DOHH2 (cell line): ENCODE measurements at regions not wholly inside any gene's neighbourhood (a gene's known extent, or its start where the extent isn't known, plus 50 kb on each side); places are given as distances from the start of the nearest gene placed in this dataset.

Experiments used
- H3F3A ChIP-seq: fragments of 200-600 bp; sonication (generic), shearing (Covaris generic); 2 replicates; pipeline ENCODE4 v1.6.0; 2016; ENCODE audit warnings: antibody characterized with exemption, mild to moderate bottlenecking; ENCODE audit not compliant: control insufficient read depth, insufficient read depth
- H3K27ac ChIP-seq: fragments of 200-600 bp; sonication (generic); 2 replicates; pipeline ENCODE4 v1.5.1; 2014; ENCODE audit warnings: low read depth, mild to moderate bottlenecking, low read length, moderate library complexity
- H3K27me3 ChIP-seq: fragments of 200-600 bp; sonication (generic); 2 replicates; pipeline ENCODE4 v1.6.1; 2014; ENCODE audit warnings: mild to moderate bottlenecking, low read length, mixed read lengths; ENCODE audit not compliant: control insufficient read depth
- H3K36me3 ChIP-seq: fragments of 200-600 bp; sonication (generic); 2 replicates; pipeline ENCODE4 v1.6.1; 2014; ENCODE audit warnings: mild to moderate bottlenecking, low read length, moderate library complexity, mixed read lengths; ENCODE audit not compliant: control insufficient read depth
- H3K4me1 ChIP-seq: fragments of 200-600 bp; sonication (generic); 2 replicates; pipeline ENCODE4 v1.6.1; 2014; ENCODE audit warnings: mild to moderate bottlenecking, low read length, mixed read lengths; ENCODE audit not compliant: control insufficient read depth
- H3K4me2 ChIP-seq: fragments of 200-600 bp; sonication (generic); 2 replicates; pipeline ENCODE4 v1.6.0; 2014; ENCODE audit warnings: mild to moderate bottlenecking, low read length, moderate library complexity
- H3K4me3 ChIP-seq: fragments of 200-600 bp; sonication (generic); 2 replicates; pipeline ENCODE4 v1.5.1; 2014; ENCODE audit warnings: mild to moderate bottlenecking, low read length, mixed read lengths
- H3K79me2 ChIP-seq: fragments of 200-600 bp; sonication (generic); 2 replicates; pipeline ENCODE4 v1.6.1; 2014; ENCODE audit warnings: mild to moderate bottlenecking, low read length, mixed read lengths; ENCODE audit not compliant: control insufficient read depth
- H3K9me2 ChIP-seq: fragments of 200-600 bp; sonication (generic); replicated peaks from 2 replicates; pipeline ENCODE4 v1.6.1; 2014; ENCODE audit warnings: mild to moderate bottlenecking, low read length, mixed read lengths; ENCODE audit not compliant: control insufficient read depth
- H3K9me3 ChIP-seq: fragments of 200-600 bp; sonication (generic); 2 replicates; pipeline ENCODE4 v1.6.1; 2014; ENCODE audit warnings: antibody characterized with exemption, low read length, mixed read lengths; ENCODE audit not compliant: control insufficient read depth, insufficient read depth
- H4K20me1 ChIP-seq: fragments of 200-600 bp; sonication (generic); 2 replicates; pipeline ENCODE4 v1.6.0; 2014; ENCODE audit warnings: low read depth, mild to moderate bottlenecking, antibody characterized with exemption, low read length, moderate library complexity; ENCODE audit not compliant: control insufficient read depth, insufficient read depth
- EZH2phosphoT487 ChIP-seq: fragments of 200-600 bp; sonication (generic); IDR thresholded peaks from 2 replicates; pipeline ENCODE4 v1.6.1; 2017; ENCODE audit warnings: borderline replicate concordance, mild to moderate bottlenecking, antibody characterized with exemption, low read length, moderate library complexity, mixed read lengths
- TF ChIP-seq, protein P1 (sequence below): fragments of 200-600 bp; sonication (generic); IDR thresholded peaks from one replicate; pipeline ENCODE4 v1.5.1; 2014; ENCODE audit warnings: antibody characterized with exemption, mild to moderate bottlenecking, low read depth, low read length; ENCODE audit not compliant: poor library complexity, severe bottlenecking

DNA sequence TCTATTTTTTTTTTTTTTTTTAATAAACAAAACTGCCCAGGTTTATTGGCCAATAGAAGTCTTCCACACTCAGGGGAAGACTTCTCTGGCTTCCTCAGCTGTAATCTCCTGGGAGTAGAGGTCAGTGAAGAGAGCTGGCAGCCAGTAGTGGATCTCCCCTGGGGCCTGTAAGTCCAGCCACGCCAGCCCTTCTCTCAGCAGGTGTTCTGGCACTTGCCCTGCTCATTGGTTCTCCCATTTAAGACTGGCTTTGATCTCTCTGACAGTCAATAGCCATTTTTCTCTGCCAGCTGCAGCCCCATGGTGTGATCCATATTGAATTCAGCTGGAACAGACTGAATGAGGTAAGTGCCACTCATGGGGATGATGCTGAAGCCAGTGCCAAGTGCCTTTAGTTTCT lies 170.6 kb upstream of the SPHKAP start:
- Histone ChIP-seq H3K9me3 (no peaks in the 10 kb centered on the region), H3K9me2 (no peaks in the 10 kb centered on the region), H3K79me2 (no peaks in the 10 kb centered on the region), H3K4me1 (no peaks in the 10 kb centered on the region), H3K36me3 (no peaks in the 10 kb centered on the region), H3K4me3 (no peak overlapping the region), H3K4me2 (no peak overlapping the region), H4K20me1 (no peaks in the 10 kb centered on the region), H3K27ac (no peak overlapping the region), H3K27me3 (no peaks in the 10 kb centered on the region), H3F3A (no peaks in the 10 kb centered on the region)
- TF ChIP-seq, protein P1, sequence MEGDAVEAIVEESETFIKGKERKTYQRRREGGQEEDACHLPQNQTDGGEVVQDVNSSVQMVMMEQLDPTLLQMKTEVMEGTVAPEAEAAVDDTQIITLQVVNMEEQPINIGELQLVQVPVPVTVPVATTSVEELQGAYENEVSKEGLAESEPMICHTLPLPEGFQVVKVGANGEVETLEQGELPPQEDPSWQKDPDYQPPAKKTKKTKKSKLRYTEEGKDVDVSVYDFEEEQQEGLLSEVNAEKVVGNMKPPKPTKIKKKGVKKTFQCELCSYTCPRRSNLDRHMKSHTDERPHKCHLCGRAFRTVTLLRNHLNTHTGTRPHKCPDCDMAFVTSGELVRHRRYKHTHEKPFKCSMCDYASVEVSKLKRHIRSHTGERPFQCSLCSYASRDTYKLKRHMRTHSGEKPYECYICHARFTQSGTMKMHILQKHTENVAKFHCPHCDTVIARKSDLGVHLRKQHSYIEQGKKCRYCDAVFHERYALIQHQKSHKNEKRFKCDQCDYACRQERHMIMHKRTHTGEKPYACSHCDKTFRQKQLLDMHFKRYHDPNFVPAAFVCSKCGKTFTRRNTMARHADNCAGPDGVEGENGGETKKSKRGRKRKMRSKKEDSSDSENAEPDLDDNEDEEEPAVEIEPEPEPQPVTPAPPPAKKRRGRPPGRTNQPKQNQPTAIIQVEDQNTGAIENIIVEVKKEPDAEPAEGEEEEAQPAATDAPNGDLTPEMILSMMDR, result no peak
- TF ChIP-seq EZH2phosphoT487, result no peak

GRCh38 chr2:228348516-228349064 lies 167.1 kb upstream of the SPHKAP start:
- Histone ChIP-seq H3K36me3 (no peaks in the 10 kb centered on the region), H3K27me3 (no peaks in the 10 kb centered on the region), H3K4me2 (no peak overlapping the region), H3K4me3 (no peak overlapping the region), H3K79me2 (no peaks in the 10 kb centered on the region), H3F3A (no peaks in the 10 kb centered on the region), H3K9me3 (no peaks in the 10 kb centered on the region), H4K20me1 (no peaks in the 10 kb centered on the region), H3K4me1 (no peaks in the 10 kb centered on the region), H3K9me2 (no peaks in the 10 kb centered on the region), H3K27ac (no peak overlapping the region)
- TF ChIP-seq, protein P1, result no peak
- no peak for TF ChIP-seq EZH2phosphoT487

- Histone ChIP-seq H3F3A (no peaks in the 10 kb centered on the region), H3K9me3 (no peaks in the 10 kb centered on the region), H3K4me3 (no peak overlapping the region), H4K20me1 (no peaks in the 10 kb centered on the region), H3K4me1 (no peaks in the 10 kb centered on the region), H3K36me3 (no peaks in the 10 kb centered on the region), H3K9me2 (no peaks in the 10 kb centered on the region), H3K4me2 (no peak overlapping the region), H3K27ac (no peak overlapping the region), H3K79me2 (no peaks in the 10 kb centered on the region), H3K27me3 (no peaks in the 10 kb centered on the region)
- TF ChIP-seq, protein P1, result no peak
- no peak for TF ChIP-seq EZH2phosphoT487
These were observed 163.0 kb upstream of the SPHKAP start for GRCh38 chr2:228344531-228344930.
